ENCODE measurements at regions not wholly inside any gene's neighbourhood (a gene's known extent, or its start where the extent isn't known, plus 50 kb on each side); places are given as distances from the start of the nearest gene placed in this dataset.

GRCh38 chr4:60605646-60606354, 594.3 kb upstream of the ADGRL3 start:
- in situ Hi-C loops (cut with MboI): no loop called here
- H2AFZ ChIP-seq: no peak overlapping the region
- no peak overlapping the region for H3K9ac ChIP-seq
- WGBS, 2 experiments (ENCODE audit: low coverage in 1 of 2, low lambda C conversion rate in 2 of 2, missing lambda C conversion rate in 2 of 2): 4% methylated on average over 2 of the region's 2 CpGs
- no peaks in the 10 kb centered on the region for H3K27me3 ChIP-seq (replicated peaks; ENCODE audit: insufficient read depth)
- no peak for TF ChIP-seq EZH2phosphoT487 (IDR thresholded peaks at IDR 0.05; ENCODE audit: insufficient read depth, low read depth)
- TF ChIP-seq EZH2 (IDR thresholded peaks at IDR 0.05; ENCODE audit: insufficient read depth, poor library complexity, severe bottlenecking): no peak
- H3K79me2 ChIP-seq (ENCODE audit: insufficient read depth): no peaks in the 10 kb centered on the region
- H3K9me2 ChIP-seq (ENCODE audit: insufficient read depth): no peaks in the 10 kb centered on the region
- no peak overlapping the region for H3K27ac ChIP-seq
- no peak overlapping the region for H3K4me3 ChIP-seq
- H3K4me1 ChIP-seq (ENCODE audit: insufficient read depth): no peaks in the 10 kb centered on the region
- no peaks in the 10 kb centered on the region for H3K36me3 ChIP-seq (ENCODE audit: low read depth)
- no peaks in the 10 kb centered on the region for H3F3A ChIP-seq (ENCODE audit: insufficient read depth)
- no peaks in the 10 kb centered on the region for H4K20me1 ChIP-seq (ENCODE audit: insufficient read depth)
- peak; percentile 1 for DNase-seq
- no peaks in the 10 kb centered on the region for H3K9me3 ChIP-seq (ENCODE audit: low read depth)
- no peak overlapping the region for H3K4me2 ChIP-seq (ENCODE audit: unreplicated experiment)

- in situ Hi-C loops (cut with MboI): no loop called here
- 33% methylated on average over 9 of the region's 9 CpGs for WGBS, 2 experiments (ENCODE audit: low coverage in 1 of 2, low lambda C conversion rate in 2 of 2, missing lambda C conversion rate in 2 of 2)
- DNase-seq: no peak
Measured at GRCh38 chr4:60611762-60612496, 588.2 kb upstream of the ADGRL3 start.

GRCh38 chr4:60617731-60618130, 582.4 kb upstream of the ADGRL3 start:
- no peak overlapping the region for H3K9ac ChIP-seq
- no peaks in the 10 kb centered on the region for H3F3A ChIP-seq (ENCODE audit: insufficient read depth)
- no peaks in the 10 kb centered on the region for H4K20me1 ChIP-seq (ENCODE audit: insufficient read depth)
- no peaks in the 10 kb centered on the region for H3K27me3 ChIP-seq (replicated peaks; ENCODE audit: insufficient read depth)
- no peaks in the 10 kb centered on the region for H3K36me3 ChIP-seq (ENCODE audit: low read depth)
- H3K4me1 ChIP-seq (ENCODE audit: insufficient read depth): no peaks in the 10 kb centered on the region
- 28 to 40% methylated on average over 4 of the region's 4 CpGs for WGBS, 2 experiments (ENCODE audit: low coverage in 1 of 2, low lambda C conversion rate in 2 of 2, missing lambda C conversion rate in 2 of 2)
- H2AFZ ChIP-seq: no peak overlapping the region
- H3K4me3 ChIP-seq: no peak overlapping the region
- 0 out of 2 replicates have a peak, but pooled peaks cover 5% of the 10 kb centered on the region for H3K9me2 ChIP-seq (ENCODE audit: insufficient read depth)
- H3K9me3 ChIP-seq (ENCODE audit: low read depth): no peaks in the 10 kb centered on the region
- TF ChIP-seq EZH2phosphoT487 (IDR thresholded peaks at IDR 0.05; ENCODE audit: insufficient read depth, low read depth): no peak
- no peak for TF ChIP-seq EZH2 (IDR thresholded peaks at IDR 0.05; ENCODE audit: insufficient read depth, poor library complexity, severe bottlenecking)
- no peak overlapping the region for H3K4me2 ChIP-seq (ENCODE audit: unreplicated experiment)
- in situ Hi-C loops (cut with MboI): no loop called here
- no peaks in the 10 kb centered on the region for H3K79me2 ChIP-seq (ENCODE audit: insufficient read depth)
- H3K27ac ChIP-seq: no peak overlapping the region
- DNase-seq: no peak

More at GRCh38 chr4:60611762-60612496, 588.2 kb upstream of the ADGRL3 start:
- no peak overlapping the region for H2AFZ ChIP-seq
- no peaks in the 10 kb centered on the region for H3K9me3 ChIP-seq (ENCODE audit: low read depth)
- H3K4me3 ChIP-seq: no peak overlapping the region
- TF ChIP-seq EZH2phosphoT487 (IDR thresholded peaks at IDR 0.05; ENCODE audit: insufficient read depth, low read depth): no peak
- no peak for TF ChIP-seq EZH2 (IDR thresholded peaks at IDR 0.05; ENCODE audit: insufficient read depth, poor library complexity, severe bottlenecking)
- H3K27ac ChIP-seq: no peak overlapping the region
- H3K27me3 ChIP-seq (replicated peaks; ENCODE audit: insufficient read depth): no peaks in the 10 kb centered on the region
- no peaks in the 10 kb centered on the region for H3K79me2 ChIP-seq (ENCODE audit: insufficient read depth)
- H3K4me1 ChIP-seq (ENCODE audit: insufficient read depth): no peaks in the 10 kb centered on the region
- no peaks in the 10 kb centered on the region for H3K36me3 ChIP-seq (ENCODE audit: low read depth)
- H3F3A ChIP-seq (ENCODE audit: insufficient read depth): no peaks in the 10 kb centered on the region
- H3K9me2 ChIP-seq (ENCODE audit: insufficient read depth): no peaks in the 10 kb centered on the region
- H3K9ac ChIP-seq: no peak overlapping the region
- no peak overlapping the region for H3K4me2 ChIP-seq (ENCODE audit: unreplicated experiment)
- no peaks in the 10 kb centered on the region for H4K20me1 ChIP-seq (ENCODE audit: insufficient read depth)

GRCh38 chr4:60619531-60620305, 580.4 kb upstream of the ADGRL3 start:
- Histone ChIP-seq H3F3A (ENCODE audit: insufficient read depth) (no peaks in the 10 kb centered on the region), H3K4me1 (ENCODE audit: insufficient read depth) (no peaks in the 10 kb centered on the region), H3K27ac (no peak overlapping the region), H3K79me2 (ENCODE audit: insufficient read depth) (no peaks in the 10 kb centered on the region), H3K36me3 (ENCODE audit: low read depth) (no peaks in the 10 kb centered on the region), H3K9me3 (ENCODE audit: low read depth) (no peaks in the 10 kb centered on the region), H3K9me2 (ENCODE audit: insufficient read depth) (0 out of 2 replicates have a peak, but pooled peaks cover 5% of the 10 kb centered on the region), H3K4me2 (ENCODE audit: unreplicated experiment) (no peak overlapping the region), H3K9ac (no peak overlapping the region), H3K27me3 (replicated peaks; ENCODE audit: insufficient read depth) (no peaks in the 10 kb centered on the region), H2AFZ (no peak overlapping the region), H3K4me3 (no peak overlapping the region), H4K20me1 (ENCODE audit: insufficient read depth) (no peaks in the 10 kb centered on the region)
- no peak for TF ChIP-seq EZH2phosphoT487 (IDR thresholded peaks at IDR 0.05; ENCODE audit: insufficient read depth, low read depth)
- no peak for TF ChIP-seq EZH2 (IDR thresholded peaks at IDR 0.05; ENCODE audit: insufficient read depth, poor library complexity, severe bottlenecking)
- no peak for DNase-seq
- in situ Hi-C loops (cut with MboI): no loop called here
- WGBS, 2 experiments (ENCODE audit: low coverage in 1 of 2, low lambda C conversion rate in 2 of 2, missing lambda C conversion rate in 2 of 2): 19 to 23% methylated on average over 2 of the region's 2 CpGs

Data from GM23248 (cell line).